Neural cell (in vitro differentiated cells): ENCODE measurements at regions not wholly inside any gene's neighbourhood (a gene's known extent, or its start where the extent isn't known, plus 50 kb on each side); places are given as distances from the start of the nearest gene placed in this dataset.

Experiments used
- CTCF ChIP-seq: fragments of 450-650 bp; IDR thresholded peaks from 2 replicates; pipeline ENCODE4 v1.5.1; 2014; ENCODE audit warnings: antibody characterized with exemption, mild to moderate bottlenecking, moderate library complexity; ENCODE audit not compliant: poor library complexity, severe bottlenecking
- EZH2 ChIP-seq: fragments of 200-600, 300-800 bp; shearing (Covaris generic), sonication (generic); IDR thresholded peaks from 2 replicates; pipeline ENCODE4 v1.6.1; 2014; ENCODE audit warnings: antibody characterized with exemption, low read length, borderline replicate concordance, mild to moderate bottlenecking; ENCODE audit not compliant: insufficient read depth, poor library complexity, severe bottlenecking
- MXI1 ChIP-seq: fragments of 450-650 bp; conservative IDR thresholded peaks from 2 replicates; pipeline ENCODE4 v1.6.1; 2014; ENCODE audit warnings: antibody characterized with exemption, mild to moderate bottlenecking; ENCODE audit not compliant: poor library complexity, severe bottlenecking
- POLR2AphosphoS5 ChIP-seq: IDR thresholded peaks from 2 replicates; pipeline ENCODE4 v1.6.1; 2012
- RAD21 ChIP-seq: fragments of 450-650 bp; conservative IDR thresholded peaks from 2 replicates; pipeline ENCODE4 v1.6.1; 2014; ENCODE audit warnings: antibody characterized with exemption, mild to moderate bottlenecking, moderate library complexity
- TF ChIP-seq, protein P1 (sequence below): IDR thresholded peaks from 2 replicates; pipeline ENCODE4 v1.6.1; 2012; ENCODE audit warnings: borderline replicate concordance

DNA sequence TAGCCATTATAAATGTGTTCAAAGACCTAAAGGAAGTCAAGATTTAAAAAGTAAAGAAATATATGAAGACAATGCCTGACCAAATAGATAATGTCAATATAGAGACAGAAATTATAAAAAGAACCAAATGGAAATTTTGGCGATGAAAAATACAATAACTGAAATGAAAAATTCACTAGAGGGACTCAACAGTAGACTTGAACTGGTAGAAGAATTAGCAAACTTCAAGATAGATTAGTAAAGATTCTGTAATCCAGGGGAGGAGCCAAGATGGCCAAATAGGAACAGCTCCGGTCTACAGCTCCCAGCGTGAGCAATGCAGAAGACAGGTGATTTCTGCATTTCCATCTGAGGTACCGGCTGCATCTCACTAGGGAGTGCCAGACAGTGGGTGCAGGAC is 433.2 kb downstream of the HINT1 start:
- no peak for TF ChIP-seq CTCF
- TF ChIP-seq EZH2 = no peak
- no peak for TF ChIP-seq MXI1
- TF ChIP-seq, protein P1, sequence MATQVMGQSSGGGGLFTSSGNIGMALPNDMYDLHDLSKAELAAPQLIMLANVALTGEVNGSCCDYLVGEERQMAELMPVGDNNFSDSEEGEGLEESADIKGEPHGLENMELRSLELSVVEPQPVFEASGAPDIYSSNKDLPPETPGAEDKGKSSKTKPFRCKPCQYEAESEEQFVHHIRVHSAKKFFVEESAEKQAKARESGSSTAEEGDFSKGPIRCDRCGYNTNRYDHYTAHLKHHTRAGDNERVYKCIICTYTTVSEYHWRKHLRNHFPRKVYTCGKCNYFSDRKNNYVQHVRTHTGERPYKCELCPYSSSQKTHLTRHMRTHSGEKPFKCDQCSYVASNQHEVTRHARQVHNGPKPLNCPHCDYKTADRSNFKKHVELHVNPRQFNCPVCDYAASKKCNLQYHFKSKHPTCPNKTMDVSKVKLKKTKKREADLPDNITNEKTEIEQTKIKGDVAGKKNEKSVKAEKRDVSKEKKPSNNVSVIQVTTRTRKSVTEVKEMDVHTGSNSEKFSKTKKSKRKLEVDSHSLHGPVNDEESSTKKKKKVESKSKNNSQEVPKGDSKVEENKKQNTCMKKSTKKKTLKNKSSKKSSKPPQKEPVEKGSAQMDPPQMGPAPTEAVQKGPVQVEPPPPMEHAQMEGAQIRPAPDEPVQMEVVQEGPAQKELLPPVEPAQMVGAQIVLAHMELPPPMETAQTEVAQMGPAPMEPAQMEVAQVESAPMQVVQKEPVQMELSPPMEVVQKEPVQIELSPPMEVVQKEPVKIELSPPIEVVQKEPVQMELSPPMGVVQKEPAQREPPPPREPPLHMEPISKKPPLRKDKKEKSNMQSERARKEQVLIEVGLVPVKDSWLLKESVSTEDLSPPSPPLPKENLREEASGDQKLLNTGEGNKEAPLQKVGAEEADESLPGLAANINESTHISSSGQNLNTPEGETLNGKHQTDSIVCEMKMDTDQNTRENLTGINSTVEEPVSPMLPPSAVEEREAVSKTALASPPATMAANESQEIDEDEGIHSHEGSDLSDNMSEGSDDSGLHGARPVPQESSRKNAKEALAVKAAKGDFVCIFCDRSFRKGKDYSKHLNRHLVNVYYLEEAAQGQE = no peak
- no peak for TF ChIP-seq POLR2AphosphoS5
- TF ChIP-seq RAD21 = no peak
